GM13977 (cell line): ENCODE measurements at regions not wholly inside any gene's neighbourhood (a gene's known extent, or its start where the extent isn't known, plus 50 kb on each side); places are given as distances from the start of the nearest gene placed in this dataset.
"Not testable (repeated sequence)": the region's sequence is repeated elsewhere in the genome, so short reads cannot be mapped to it uniquely, and the experiment has no call there.

Source experiments
- DNase-seq: peaks from one replicate; pipeline ENCODE4 v3.0.0; 2012; ENCODE audit warnings: low spot score
- in situ Hi-C: fragments of 300-500 bp; cut with MboI; formaldehyde crosslinking; loops from one replicate; pipeline ENCODE4 v1.12.0; 2022; ENCODE audit warnings: low sequenced_read_pairs, low pct_unique_long_range_greater_than_20kb, mixed read lengths, inconsistent platforms; ENCODE audit not compliant: unreplicated experiment
- TF ChIP-seq, protein P1 (sequence below): IDR thresholded peaks from 2 replicates; pipeline ENCODE4 v1.5.1; 2012; ENCODE audit warnings: mild to moderate bottlenecking, control low read depth; ENCODE audit not compliant: insufficient read depth; ENCODE audit errors: extremely low read depth, missing control alignments

GRCh38 chr2:134035605-134036370, 218.1 kb upstream of the MGAT5 start:
- in situ Hi-C loops, result no loop called here
- no peak for DNase-seq
- TF ChIP-seq, protein P1, sequence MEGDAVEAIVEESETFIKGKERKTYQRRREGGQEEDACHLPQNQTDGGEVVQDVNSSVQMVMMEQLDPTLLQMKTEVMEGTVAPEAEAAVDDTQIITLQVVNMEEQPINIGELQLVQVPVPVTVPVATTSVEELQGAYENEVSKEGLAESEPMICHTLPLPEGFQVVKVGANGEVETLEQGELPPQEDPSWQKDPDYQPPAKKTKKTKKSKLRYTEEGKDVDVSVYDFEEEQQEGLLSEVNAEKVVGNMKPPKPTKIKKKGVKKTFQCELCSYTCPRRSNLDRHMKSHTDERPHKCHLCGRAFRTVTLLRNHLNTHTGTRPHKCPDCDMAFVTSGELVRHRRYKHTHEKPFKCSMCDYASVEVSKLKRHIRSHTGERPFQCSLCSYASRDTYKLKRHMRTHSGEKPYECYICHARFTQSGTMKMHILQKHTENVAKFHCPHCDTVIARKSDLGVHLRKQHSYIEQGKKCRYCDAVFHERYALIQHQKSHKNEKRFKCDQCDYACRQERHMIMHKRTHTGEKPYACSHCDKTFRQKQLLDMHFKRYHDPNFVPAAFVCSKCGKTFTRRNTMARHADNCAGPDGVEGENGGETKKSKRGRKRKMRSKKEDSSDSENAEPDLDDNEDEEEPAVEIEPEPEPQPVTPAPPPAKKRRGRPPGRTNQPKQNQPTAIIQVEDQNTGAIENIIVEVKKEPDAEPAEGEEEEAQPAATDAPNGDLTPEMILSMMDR, result no peak

DNA sequence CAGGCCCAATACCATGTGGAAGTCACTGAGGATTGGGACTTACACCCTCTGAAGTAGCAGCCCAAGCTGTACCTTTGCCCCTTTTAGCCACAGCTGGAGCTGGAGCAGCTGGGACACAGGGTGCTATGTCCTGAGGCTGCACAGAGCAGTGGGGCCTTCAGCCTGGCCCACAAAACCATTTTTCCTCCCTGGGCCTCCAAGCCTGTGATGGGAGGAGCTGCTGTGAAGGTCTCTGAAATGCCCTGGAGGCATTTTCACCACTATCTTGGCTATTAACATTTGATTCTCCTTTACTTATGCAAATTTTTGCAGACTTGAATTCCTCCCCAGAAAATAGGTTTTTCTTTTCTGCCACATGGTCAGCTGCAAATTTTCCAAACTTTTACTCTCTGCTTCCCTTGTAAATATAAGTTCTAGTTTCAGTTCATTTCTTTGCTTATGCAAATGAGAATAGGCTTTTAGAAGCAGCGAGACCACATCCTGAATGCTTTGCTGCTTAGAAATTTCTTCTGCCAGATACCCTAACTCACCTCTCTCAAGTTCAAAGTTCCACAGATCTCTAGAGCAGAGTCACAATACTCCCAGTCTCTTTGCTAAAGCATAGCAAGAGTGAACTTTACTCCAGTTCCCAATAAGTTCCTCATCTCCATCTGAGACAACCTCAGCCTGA, 213.8 kb upstream of the MGAT5 start:
- in situ Hi-C loops, result no loop called here
- DNase-seq, result no peak
- TF ChIP-seq, protein P1, result no peak

GRCh38 chr2:134040626-134041172, 213.2 kb upstream of the MGAT5 start:
- in situ Hi-C loops, result not testable (repeated sequence)

DNA sequence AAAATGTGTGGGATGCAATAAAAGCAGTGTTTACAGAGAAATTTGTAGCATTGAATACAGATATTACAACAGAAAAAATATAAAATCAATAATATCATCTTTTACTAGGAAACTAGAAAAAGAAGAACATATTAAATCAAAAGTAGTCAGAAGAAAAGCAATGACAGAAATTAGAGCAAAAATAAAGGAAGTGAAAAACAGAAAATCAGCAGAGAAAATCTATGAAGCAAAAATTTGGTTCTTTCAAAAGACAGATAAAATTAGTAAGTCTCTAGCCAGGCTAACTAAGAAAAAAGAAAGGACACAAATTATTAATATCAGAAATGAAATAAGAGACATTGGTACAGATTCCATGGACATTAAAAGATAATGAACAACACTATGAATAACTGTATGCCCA, 212.0 kb upstream of the MGAT5 start:
- TF ChIP-seq, protein P1, result no peak
- in situ Hi-C loops, result no loop called here
- no peak for DNase-seq

More at GRCh38 chr2:134040626-134041172, 213.2 kb upstream of the MGAT5 start:
- not testable (repeated sequence) for DNase-seq

- DNase-seq, in situ Hi-C loops: not testable (repeated sequence)
Observed at GRCh38 chr2:134043028-134043427, 210.8 kb upstream of the MGAT5 start.

DNA sequence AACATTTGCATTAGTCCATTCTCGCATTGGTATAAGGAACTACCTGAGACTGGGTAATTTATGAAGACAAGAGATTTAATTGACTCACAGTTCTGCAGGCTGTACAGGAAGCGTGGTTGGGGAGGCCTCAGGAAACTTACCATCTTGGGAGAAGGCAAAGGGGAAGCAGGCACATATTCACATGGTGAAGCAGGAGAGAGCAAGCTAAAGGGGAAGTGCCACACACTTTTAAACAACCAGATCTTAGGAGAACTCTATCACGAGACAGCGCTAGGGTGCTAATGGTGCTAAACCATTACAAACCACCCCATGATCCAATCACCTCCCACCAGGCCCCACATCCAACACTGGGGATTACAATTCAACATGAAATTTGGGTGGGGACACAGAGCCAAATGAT, 201.7 kb upstream of the MGAT5 start:
- TF ChIP-seq, protein P1, result no peak
- in situ Hi-C loops, result no loop called here

GRCh38 chr2:134056173-134056572, 197.7 kb upstream of the MGAT5 start:
- TF ChIP-seq, protein P1, result no peak
- no peak for DNase-seq
- in situ Hi-C loops, result no loop called here

More for the DNA sequence above, 201.7 kb upstream of the MGAT5 start:
- DNase-seq, result no peak

DNA sequence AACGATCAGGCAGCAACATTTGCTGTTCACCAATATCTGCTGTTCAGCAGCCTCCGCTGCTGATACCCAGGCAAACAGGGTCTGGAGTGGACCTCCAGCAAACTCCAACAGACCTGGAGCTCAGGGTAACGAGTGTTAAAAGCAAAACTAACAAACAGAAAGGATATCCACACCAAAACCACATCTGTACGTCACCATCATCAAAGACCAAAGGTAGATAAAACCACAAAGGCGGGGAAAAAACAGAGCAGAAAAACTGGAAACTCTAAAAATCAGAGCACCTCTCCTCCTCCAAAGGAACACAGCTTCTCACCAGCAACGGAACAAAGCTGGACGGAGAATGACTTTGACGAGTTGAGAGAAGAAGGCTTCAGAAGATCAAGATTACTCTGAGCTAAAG, 192.8 kb upstream of the MGAT5 start:
- in situ Hi-C loops, DNase-seq: not testable (repeated sequence)

GRCh38 chr2:134062235-134062634, 191.6 kb upstream of the MGAT5 start:
- DNase-seq, in situ Hi-C loops: not testable (repeated sequence)

- DNase-seq, in situ Hi-C loops: not testable (repeated sequence)
Observed at GRCh38 chr2:134063916-134064315, 190.0 kb upstream of the MGAT5 start.
